ENCODE measurements at regions not wholly inside any gene's neighbourhood (a gene's known extent, or its start where the extent isn't known, plus 50 kb on each side); places are given as distances from the start of the nearest gene placed in this dataset.
"Not testable (repeated sequence)": the region's sequence is repeated elsewhere in the genome, so short reads cannot be mapped to it uniquely, and the experiment has no call there.

DNA sequence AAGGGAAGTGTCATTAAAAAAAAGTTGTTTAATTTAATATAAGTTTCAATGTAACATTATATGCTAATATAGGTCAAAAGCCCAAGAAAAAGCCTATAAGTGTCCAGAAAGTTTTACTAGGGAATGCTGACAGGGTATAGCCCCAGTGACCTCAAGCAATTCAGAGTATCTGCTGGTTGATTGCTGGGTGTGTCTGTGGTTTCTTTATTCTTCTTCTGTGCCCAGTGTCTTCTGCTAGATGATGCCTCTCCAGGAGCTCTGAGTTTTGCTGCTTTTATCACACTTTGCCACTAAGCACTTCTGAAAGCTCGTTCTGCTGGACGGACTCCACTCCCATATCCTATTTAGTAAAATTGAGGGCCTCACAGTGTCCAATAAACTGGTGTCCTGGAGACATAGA, 212.2 kb upstream of the NRG3 start:
- DNase-seq (no peak), ATAC-seq (ENCODE audit: low read depth) (no peak)
- ChIA-PET CTCF (no interaction called here), POLR2A (no interaction called here)
- H3K27ac Mint-ChIP-seq: no peak overlapping the region
- TF ChIP-seq, protein P1, sequence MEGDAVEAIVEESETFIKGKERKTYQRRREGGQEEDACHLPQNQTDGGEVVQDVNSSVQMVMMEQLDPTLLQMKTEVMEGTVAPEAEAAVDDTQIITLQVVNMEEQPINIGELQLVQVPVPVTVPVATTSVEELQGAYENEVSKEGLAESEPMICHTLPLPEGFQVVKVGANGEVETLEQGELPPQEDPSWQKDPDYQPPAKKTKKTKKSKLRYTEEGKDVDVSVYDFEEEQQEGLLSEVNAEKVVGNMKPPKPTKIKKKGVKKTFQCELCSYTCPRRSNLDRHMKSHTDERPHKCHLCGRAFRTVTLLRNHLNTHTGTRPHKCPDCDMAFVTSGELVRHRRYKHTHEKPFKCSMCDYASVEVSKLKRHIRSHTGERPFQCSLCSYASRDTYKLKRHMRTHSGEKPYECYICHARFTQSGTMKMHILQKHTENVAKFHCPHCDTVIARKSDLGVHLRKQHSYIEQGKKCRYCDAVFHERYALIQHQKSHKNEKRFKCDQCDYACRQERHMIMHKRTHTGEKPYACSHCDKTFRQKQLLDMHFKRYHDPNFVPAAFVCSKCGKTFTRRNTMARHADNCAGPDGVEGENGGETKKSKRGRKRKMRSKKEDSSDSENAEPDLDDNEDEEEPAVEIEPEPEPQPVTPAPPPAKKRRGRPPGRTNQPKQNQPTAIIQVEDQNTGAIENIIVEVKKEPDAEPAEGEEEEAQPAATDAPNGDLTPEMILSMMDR (IDR thresholded peaks at IDR 0.05): no peak
- H3K36me3 Mint-ChIP-seq (ENCODE audit: low read depth): no peaks in the 10 kb centered on the region
- intact Hi-C loops (cut with micrococcal nuclease): no loop called here
- H3K27me3 Mint-ChIP-seq: no peaks in the 10 kb centered on the region
- peaks cover 7% of the 10 kb centered on the region for H3K9me3 Mint-ChIP-seq
- H3K4me3 Mint-ChIP-seq: no peak overlapping the region
- no peaks in the 10 kb centered on the region for H3K4me1 Mint-ChIP-seq

DNA sequence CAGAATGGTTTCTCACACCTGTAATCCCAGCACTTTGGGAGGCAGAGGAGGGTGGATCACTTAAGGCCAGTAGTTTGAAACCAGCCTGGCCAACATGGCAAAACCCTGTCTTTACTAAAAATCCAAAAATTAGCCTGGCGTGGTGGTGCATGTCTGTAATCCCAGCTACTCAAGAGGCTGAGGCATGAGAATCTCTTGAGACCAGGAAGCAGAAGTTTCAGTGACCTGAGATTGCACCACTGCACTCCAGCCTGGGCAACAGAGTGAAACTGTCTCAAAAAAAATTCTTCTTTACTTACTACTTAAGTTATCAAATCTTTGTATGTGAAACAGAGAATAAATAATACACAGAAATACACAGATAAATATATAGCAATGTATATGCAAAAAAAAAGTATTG, 210.2 kb upstream of the NRG3 start:
- H3K27ac Mint-ChIP-seq; ATAC-seq (ENCODE audit: low read depth); H3K27me3 Mint-ChIP-seq; H3K4me3 Mint-ChIP-seq; H3K4me1 Mint-ChIP-seq; H3K9me3 Mint-ChIP-seq; POLR2A ChIA-PET; H3K36me3 Mint-ChIP-seq (ENCODE audit: low read depth); intact Hi-C loops (cut with micrococcal nuclease); CTCF ChIA-PET; DNase-seq: not testable (repeated sequence)

DNA sequence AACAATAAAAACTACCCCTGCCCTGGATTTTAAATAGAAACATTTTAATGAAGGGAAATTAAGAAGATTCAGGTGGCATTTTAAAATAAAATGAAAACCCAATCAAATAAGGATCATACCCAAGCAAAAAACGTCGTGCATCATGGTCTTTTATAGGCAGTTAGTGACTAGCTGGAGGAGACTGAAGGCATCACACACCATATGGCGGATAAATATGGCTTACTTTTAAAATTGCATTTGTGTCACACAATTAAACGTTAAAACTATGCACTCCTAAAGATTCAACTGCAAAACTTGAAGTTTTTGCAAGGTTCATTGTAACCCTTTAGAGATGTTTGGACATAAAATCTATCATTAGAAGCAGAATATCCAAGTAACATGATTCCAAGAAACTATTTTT, 200.1 kb upstream of the NRG3 start:
- no peaks in the 10 kb centered on the region for H3K4me1 Mint-ChIP-seq
- intact Hi-C loops (cut with micrococcal nuclease): no loop called here
- ATAC-seq (ENCODE audit: low read depth): no peak

DNA sequence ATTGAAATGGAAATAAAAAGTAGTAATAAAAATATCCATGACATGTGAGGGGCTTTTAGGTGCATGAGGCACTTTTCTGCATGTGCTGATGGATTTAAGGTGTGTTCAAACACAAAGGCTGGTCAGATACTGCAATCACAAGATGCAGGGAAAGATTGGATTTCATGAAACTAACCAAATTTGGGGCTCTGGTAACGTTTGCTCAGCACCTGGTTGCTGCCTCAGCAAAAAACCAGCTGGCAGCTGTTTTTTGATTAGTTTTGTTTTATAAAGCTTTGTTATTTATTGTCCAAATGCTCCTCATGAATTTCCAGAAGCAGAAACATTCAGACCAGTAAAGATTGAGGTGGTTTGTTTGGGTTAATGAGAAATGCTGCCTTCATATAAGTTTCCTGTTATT, 195.7 kb upstream of the NRG3 start:
- H3K27me3 Mint-ChIP-seq: no peaks in the 10 kb centered on the region
- H3K27ac Mint-ChIP-seq: no peak overlapping the region
- no peak overlapping the region for H3K4me3 Mint-ChIP-seq
- ChIA-PET POLR2A (no interaction called here), CTCF (no interaction called here)
- H3K4me1 Mint-ChIP-seq: no peaks in the 10 kb centered on the region
- H3K36me3 Mint-ChIP-seq (ENCODE audit: low read depth): no peaks in the 10 kb centered on the region
- H3K9me3 Mint-ChIP-seq: peaks cover 3% of the 10 kb centered on the region
- DNase-seq (no peak), ATAC-seq (ENCODE audit: low read depth) (no peak)
- TF ChIP-seq, protein P1 (IDR thresholded peaks at IDR 0.05): no peak
- intact Hi-C loops (cut with micrococcal nuclease): no loop called here

More for the DNA sequence above, 200.1 kb upstream of the NRG3 start:
- Mint-ChIP-seq H3K27me3 (no peaks in the 10 kb centered on the region), H3K36me3 (ENCODE audit: low read depth) (no peaks in the 10 kb centered on the region), H3K27ac (no peak overlapping the region), H3K4me3 (no peak overlapping the region), H3K9me3 (peaks cover 5% of the 10 kb centered on the region)
- ChIA-PET CTCF (no interaction called here), POLR2A (no interaction called here)
- TF ChIP-seq, protein P1 (IDR thresholded peaks at IDR 0.05): no peak
- DNase-seq: no peak

DNA sequence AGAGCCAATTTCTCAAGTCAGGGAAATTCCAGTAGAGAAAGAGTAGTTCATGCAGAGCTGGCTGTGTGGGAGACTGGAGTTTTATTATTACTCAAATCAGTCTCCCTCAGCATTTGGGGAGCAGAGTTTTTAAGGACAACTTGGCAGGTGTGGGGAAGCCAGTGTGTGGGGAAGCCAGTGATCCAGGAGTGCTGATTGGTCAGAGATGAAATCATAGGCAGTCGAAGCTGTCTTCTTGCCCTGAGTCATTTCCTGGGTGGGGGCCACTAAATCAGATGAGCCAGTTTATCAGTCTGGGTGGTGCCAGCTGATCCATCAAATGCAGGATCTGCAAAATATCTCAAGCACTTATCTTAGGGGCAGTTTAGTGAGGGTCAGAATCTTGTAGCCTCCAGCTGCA, 194.6 kb upstream of the NRG3 start:
- Mint-ChIP-seq H3K9me3 (peaks cover 3% of the 10 kb centered on the region), H3K27me3 (no peaks in the 10 kb centered on the region), H3K4me1 (no peaks in the 10 kb centered on the region), H3K4me3 (no peak overlapping the region), H3K36me3 (ENCODE audit: low read depth) (no peaks in the 10 kb centered on the region), H3K27ac (no peak overlapping the region)
- TF ChIP-seq, protein P1 (IDR thresholded peaks at IDR 0.05): no peak
- ChIA-PET CTCF (no interaction called here), POLR2A (no interaction called here)
- ATAC-seq (ENCODE audit: low read depth): no peak
- no peak for DNase-seq
- intact Hi-C loops (cut with micrococcal nuclease): no loop called here

DNA sequence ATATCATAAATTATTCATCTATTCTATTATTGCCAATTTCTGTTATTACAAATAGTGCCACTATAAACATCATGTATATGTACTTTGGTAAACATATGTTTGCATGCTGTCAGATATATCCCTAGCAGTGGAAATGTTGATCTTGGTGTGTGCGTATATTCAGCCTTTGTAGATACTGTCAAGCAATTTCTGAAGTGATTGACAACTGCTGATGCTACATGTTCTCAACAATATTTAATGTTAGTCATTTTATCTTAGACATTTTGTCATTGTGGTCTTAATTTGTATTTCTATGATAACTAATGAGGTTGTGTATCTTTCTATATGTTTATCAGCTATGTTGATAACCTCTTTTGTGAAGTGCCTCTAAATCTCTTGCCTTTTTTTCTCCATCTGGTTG, 186.5 kb upstream of the NRG3 start:
- POLR2A ChIA-PET: no interaction called here

More for the DNA sequence above, 186.5 kb upstream of the NRG3 start:
- Mint-ChIP-seq H3K4me3 (no peak overlapping the region), H3K27ac (no peak overlapping the region), H3K4me1 (no peaks in the 10 kb centered on the region), H3K36me3 (ENCODE audit: low read depth) (no peaks in the 10 kb centered on the region), H3K9me3 (peaks cover 8% of the 10 kb centered on the region), H3K27me3 (no peaks in the 10 kb centered on the region)
- ATAC-seq (ENCODE audit: low read depth): no peak
- intact Hi-C loops (cut with micrococcal nuclease): no loop called here
- DNase-seq: no peak
- TF ChIP-seq, protein P1 (IDR thresholded peaks at IDR 0.05): no peak
- CTCF ChIA-PET: no interaction called here

Measured in activated B cell treated with CpG ODN at 0.5 μM for 24 hours (primary cell).